Forelimb muscle (tissue), 1 donor: ENCODE measurements at regions not wholly inside any gene's neighbourhood (a gene's known extent, or its start where the extent isn't known, plus 50 kb on each side); places are given as distances from the start of the nearest gene placed in this dataset.

Experiments
- DNase-seq: peaks from one replicate; pipeline ENCODE4 v3.0.0-alpha.2; 2013; ENCODE audit warnings: low read depth

DNA sequence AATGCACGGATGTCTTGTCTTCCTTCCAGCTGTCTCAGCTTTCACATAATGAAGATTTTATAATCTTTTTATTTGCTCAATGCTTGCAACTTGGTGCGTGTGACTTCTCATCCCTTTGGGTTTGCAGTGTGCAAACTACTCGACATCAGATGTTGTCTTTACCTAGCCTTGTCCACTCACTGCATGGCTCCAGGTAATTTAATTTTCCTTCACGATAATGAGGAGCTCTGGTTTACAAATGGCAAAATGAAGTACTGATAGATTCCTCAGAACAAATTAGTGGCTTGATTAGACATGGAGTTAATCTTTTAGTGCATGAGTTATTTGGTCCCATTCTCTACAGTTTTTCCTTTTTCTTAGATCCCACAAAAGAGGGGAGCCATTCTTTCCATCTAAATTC is 603.0 kb downstream of the CCDC171 start:
- no peak for DNase-seq

DNA sequence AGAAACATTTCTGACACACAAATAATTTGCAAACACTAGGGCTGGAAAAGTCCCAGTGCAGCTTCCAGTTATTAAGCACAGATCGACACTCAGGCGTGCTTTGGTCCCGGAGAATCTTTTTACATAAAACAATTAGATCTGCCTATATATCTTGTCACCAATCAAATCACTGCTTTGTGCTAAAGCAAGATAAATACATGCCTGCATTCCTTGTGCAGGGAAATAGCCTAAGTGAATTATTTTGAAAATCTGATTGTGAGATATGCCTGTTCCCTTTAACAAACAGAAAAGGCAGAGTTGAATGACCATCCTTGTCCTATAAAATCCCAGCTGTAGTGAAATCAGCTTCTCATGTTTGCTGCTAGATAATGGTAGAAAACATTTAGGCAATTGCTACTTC is 604.4 kb downstream of the CCDC171 start:
- no peak for DNase-seq

DNA sequence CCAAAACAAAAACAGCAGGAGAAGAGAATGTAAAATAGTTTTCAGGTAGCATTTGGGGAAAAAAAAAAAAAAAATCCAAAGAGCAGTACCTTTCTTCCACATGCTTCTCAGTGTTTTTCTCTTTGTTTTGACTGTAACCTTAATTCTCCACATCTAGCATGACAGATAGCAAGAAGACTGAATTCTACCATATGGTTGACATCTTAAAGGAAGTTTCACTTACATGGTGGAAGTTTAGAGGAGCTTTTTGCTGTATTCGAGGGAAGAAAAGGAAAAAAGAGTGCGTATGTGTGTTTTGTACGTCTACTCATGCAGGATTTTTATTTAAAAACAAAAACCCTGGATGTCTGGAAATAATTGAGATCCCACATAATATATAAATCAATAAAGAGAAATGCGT is 604.8 kb downstream of the CCDC171 start:
- DNase-seq: no peak

DNA sequence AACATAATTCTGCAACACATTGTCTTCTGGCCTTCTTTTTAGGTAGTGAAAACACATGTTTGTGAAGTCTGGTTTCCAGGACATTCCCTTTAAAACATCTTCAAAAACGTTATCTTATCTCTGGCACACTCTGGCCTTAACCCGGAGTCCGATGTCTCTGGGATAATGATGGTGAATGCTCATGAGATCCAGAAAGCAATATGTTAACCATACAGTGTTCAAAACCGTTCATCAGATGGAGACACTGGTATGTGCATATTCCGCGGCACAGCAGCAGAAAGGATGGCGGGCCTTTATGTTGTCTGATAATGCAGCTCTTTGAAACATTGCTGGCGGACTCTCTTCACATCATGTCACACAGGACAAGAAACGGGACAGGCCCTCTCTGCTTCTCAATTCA is 605.2 kb downstream of the CCDC171 start:
- no peak for DNase-seq

DNA sequence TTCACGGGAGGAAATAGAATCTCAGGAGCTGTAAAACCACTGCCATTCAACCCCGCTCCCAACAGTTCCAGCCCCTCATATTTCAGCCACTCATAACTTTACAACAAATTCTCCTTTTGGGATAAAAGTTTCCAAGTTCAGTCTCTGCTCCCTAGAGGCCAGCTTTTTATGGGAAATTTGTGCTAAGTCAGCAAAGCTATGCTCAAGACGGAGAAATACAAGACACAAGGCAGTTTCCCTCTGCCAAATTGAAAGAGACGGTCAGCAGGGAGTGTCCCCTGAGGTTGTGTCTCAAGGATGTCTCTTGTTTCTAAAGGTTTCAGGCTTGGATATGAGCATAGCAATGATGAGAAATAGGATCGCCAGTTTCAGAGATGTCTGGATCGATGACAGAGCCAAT is 608.6 kb downstream of the CCDC171 start:
- DNase-seq: no peak

DNA sequence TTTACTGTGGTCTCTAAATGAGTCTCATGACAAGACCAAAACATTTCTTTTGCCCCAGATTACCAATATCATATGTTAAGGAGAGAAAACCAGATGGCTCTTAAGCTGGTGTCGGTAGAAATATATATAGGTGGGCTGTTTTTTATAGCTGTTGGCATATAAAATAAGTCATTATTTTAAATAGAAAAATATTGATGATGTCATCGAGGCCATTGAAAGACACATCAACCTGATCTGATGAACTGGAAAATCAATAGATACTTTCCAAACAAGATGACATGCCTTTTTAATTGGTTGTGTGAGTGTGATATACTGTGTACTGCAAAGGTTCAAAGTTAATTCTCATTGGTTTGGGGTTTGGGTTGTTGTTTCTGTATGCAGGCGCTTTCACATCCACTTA is 617.3 kb downstream of the CCDC171 start:
- no peak for DNase-seq

DNA sequence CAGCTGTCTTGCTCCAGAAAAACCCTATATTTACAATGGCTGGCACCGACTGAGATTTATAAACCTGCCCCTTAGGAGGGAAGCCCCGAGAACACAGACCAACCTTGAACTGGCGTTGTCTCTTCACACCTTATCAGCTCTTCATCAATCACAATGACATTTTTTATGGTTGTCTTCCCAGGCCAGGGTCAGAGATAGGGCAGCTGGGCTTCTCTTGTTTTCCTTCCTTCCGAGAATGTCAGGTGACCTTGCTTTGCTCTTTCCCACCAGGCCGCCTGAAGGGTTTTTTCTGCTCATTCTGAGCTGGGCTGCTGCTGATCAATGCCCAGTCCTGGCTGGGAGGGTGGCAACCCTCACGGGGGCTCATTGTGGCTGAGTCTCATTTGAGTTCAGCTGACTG is 619.1 kb downstream of the CCDC171 start:
- no peak for DNase-seq

DNA sequence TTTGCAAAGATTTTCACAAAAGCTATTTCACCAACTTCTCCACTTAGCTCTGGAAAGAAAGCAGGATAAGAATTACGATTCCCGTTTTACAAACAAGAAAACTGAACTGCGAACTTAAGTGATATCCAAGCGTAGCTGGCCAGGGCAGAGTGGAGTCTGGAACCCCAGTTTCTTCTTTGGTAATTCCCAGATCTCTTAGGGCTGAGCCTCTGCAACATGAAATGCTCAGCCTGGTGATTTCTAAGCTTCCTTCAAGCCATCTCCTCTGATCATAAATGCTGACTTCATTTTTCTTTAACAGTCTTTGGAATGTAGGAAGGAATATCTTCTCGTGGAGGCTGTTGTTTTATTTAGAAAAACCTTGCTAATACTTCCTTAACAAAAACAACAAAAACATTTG is 620.0 kb downstream of the CCDC171 start:
- DNase-seq: no peak

DNA sequence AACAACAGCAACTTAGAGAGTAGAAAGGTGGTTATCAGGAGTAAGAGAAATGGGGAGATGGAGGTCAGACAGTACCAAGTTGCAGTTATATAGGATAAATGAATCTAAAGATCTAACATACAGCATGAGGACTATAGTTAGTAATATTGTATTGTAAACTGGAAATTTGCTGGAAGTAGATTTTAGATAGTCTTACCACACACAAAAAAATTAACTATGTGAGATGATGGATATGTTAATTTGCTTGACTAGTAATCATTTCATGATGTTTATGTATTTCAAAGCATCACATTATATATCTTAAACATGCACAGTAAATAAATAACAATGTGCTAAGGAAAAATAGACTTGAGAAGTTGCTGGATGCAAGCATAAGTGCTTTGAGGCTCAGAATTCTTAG is 622.1 kb downstream of the CCDC171 start:
- no peak for DNase-seq

DNA sequence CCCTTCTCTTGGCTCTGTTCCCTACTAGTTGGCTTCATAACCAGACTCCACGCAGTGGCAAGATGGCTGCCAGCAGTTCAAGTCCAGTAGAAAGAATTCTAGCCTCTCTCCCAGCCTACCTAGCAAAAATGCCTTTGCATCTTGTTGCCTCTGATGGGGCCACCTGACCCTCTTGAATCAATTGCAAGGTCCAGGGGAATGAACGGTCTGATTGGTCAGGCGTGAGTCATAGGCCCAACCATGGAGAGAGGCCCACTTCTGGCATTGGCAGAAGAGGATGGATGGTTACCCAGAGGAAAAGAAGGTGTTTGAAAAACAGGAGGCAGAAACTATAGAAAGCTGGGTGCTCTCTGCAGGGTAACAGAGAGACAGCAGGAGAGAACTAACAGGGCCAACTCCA is 622.6 kb downstream of the CCDC171 start:
- no peak for DNase-seq

DNA sequence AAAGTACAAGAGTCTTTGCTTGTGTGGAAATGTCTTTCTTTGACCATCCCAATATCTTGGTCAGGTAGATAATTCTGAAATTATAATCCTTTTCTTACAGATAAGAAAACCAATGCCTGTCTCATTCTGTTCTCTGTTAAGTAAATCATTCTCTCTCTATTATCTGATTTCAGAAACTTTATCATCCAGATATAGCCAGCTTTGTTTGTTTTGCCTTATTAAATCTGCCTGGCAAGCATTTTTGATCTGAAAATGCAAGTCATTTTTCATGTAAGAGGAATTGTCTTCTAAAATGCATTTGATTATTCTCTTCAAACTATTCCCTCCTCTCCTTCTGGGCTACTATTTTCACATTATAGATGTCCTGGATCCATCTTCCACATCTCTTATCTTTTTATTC is 625.5 kb downstream of the CCDC171 start:
- no peak for DNase-seq

DNA sequence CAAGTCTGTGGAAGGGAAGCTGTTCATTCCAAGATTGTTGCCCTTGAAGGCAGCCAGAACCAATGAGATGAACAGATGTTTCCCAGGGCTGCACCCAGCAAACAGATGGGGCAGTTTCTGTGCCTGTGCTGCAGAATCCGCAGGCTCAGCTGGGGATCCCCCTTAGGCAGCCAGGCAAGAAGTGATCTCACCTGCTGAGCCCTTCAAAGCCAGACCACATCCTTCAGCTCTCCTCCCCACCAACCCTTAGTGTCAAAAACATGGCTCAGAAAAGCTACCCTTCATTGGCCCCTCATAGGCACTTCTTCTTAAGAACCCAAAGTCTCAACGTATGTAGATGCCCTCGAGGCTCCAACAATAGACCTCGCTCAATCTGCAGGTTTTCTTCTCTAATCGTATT is 626.7 kb downstream of the CCDC171 start:
- no peak for DNase-seq

DNA sequence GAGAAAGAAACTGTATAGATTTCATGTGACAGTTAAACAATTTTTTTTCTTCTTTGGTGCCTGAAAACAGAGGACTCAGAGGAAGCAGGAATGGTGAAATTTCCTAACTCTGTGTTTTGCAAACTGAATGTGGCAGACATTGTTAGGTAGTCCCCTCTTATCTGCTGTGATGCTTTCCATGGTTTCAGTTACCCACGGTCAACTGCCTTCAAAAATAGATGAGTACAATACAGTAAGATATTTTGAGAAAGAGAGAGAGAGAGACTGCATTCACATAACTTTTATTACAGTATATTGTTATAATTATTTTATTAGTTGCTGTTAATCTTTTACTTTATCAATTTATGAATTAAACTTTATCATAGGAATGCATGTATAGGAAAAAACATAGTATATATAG is 627.2 kb downstream of the CCDC171 start:
- no peak for DNase-seq

DNA sequence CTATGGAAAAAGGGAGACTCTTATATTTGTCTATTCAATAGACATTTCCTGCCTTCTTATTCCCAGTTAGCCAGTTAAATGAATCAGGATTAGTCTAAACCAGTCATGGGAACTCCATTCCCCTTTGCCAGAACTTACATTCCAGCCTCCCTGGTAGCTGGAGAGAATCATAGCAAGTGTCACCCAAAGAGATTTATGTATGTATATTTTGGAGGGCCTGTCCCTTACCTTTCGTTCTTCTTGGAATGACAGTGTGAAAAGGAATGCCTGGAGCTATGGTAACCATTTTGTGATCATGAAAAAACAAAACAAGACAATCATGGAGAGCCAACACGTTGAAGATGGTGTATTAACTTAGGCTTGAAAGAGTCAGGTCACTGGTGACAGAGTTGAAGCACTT is 627.7 kb downstream of the CCDC171 start:
- no peak for DNase-seq

DNA sequence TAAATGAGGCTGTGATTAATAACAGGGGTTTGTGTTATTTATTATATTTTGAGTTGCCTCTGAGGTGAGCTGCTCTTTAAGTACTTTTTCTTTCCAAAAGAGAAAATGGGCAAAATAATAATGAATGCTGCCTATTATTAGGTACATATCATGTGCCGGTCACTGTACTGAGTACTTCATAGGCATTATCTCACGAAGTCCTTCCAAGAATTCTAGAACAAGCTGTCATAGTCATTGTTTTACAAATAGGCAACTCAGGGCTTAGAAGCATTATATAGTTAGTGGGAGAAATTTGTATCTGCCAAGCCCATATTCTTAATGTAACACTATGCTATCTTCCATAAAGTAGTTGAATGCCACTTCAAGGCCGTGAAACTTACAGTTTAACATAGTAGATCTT is 628.7 kb downstream of the CCDC171 start:
- DNase-seq: no peak

DNA sequence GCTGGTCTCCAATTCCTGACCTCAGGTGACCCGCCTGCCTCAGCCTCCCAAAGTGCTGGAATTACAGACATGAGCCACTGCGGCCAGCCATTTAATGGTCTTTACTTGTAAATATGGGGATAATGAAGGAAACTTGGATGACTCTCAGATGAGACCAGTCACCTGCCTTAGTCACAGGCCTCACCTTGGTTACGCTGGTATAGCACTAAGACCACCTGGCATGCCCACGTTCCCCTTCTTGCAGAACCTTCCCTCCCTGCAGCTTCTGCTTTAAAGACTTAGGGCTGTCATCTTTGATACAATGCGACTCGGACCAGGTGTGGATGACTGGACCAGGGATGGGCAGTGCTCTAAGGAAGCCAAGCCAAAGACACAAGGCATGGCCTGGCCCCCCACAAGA is 629.9 kb downstream of the CCDC171 start:
- DNase-seq: no peak

DNA sequence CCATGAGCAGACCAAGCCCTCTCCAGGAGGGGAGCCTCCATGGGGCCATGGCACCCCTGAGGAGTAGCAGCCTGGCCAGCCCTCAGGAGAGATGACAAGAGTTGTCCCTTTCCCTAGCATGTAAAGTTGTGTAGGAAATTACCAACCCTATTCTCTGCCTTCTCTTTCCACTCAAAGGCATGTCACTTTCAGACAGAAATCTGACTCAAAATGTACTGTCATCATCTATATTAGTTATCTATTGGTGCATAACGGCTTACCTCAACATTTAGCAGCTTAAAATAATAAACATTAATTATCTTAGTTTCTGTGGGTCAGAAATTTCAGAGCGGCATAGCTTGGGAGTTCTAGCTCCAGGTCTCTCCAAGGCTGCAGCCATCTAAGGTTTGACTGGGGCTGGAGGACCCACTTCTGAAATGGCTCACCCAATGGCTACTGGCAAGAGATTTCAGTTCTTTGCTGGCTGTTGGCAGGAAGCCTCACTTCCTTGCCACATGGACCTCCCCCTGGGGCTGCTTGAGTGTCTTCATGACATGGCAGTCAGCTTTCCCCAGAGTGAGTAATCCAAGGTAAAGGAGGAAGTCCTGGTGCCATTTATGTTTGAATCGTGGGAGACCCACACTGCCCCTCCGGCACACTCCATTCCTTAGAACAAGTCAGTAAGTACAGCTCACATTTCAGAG is 632.3 kb downstream of the CCDC171 start:
- no peak for DNase-seq

DNA sequence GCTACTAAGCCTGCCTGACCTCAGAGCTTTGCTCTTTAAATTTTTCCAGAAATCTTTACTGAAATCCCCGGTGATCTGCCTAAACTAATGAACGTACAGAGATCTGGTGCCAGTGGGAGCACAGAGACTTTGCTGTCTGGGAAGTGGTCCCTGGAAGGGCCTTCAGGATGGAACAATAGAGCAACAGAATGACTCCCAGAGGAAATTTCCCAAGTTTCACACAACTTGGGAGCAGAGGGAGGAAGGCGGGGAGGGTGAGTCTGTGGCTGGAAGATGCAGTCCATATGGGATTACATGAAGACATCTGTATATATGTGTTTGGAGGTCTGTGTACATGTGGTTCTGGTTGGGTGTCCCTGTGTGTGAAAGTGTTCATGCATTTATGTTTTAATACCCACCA is 638.3 kb downstream of the CCDC171 start:
- no peak for DNase-seq

DNA sequence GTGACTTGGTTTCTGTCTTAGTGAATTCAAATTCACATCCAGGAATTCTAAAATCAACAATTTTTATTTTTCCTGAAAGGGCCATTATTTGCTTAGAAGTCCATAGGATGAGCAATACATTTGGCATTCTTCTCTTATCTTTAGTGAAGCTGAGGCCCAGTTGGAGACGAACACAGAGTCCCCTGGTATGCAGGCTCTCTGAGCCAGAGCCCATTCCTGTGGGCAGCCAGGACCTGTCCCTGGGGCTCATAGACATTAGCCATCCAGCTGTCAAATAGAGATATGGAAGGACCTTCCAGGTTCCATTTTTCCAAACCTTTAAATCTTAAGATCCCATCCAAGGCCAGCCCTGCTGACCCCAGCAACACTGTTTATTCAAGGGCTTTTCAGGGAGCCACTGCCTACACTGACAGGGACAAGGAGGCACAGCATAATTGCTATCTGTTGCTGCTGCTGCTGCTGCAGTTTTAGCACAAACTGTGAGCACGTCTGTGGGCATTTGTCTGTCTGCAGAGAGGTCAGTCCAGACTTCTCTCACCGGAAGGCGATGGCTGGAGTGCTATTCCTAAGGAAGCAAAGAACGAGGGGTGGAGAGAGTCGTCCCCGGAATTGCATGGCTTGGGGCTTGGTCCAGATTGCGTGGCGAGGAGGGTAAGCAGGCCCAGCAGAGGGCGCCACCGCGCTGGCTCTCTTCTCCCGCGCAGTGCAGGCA is 639.0 kb downstream of the CCDC171 start:
- no peak for DNase-seq

DNA sequence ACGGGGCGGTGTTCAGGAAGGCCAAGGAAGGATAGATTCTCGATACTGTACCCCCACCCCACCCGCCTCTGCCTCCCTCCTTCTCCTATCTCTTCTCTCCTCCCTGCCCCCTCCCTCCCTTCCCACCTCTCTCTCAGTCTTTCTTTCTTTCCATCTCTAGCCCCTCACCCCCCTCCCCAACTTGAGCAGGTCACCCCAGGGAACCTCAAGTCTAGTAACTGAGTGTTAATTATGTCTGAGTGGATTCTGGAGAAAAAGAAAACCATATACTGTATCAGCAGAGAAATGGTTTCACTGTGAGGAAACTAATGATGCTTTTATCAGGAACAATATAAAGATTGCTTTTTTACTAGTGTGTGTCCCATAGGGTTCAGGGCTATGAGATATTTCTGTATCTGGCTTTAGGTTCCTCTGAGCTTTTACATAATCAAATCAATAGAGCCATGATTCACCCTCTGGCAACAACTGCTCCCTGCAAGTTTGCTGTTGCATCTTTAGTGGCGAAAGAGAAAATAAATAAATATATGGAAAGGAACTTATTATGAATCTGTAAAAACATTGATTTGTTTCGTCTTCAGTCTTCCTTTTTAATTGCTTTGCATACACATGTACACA is 639.7 kb downstream of the CCDC171 start:
- no peak for DNase-seq

DNA sequence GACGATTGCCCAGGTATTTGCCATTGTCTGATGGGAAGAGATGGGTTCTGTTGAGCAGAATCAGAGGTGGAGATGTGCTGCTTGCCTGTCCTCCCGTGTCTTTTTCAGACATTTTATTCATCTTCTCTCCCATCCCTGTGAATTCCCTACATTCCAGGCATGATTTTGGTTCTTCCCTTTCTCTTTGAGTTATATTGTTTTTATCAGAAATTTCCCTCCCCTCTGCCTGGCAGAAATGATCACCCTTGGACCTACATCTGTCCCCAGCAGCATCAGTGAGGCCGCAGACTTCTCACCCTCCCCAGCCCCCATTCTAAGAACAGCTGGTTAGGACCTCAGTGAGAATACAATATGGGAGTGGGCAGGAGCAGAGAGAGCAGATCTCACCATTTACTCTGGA is 640.2 kb downstream of the CCDC171 start:
- DNase-seq: no peak

DNA sequence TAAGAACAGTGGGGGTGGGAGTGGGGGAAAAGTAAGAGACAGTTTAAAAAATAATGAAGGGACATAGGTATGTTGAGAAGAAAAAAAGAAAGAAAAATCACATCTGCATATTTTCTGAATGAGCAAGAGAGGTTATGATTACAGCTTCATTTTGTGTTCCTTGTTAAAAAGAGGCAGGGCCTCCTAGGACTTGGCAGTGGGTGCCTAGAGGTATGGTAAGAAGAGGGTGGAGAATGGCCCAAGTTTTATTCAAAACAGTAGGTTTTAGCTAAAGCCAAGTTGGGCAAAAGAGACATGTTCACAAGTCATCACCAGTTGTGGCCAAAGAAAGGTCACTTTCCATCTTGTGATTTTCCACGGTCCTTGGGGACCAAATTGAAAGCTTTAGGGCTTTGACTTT is 643.4 kb downstream of the CCDC171 start:
- no peak for DNase-seq

DNA sequence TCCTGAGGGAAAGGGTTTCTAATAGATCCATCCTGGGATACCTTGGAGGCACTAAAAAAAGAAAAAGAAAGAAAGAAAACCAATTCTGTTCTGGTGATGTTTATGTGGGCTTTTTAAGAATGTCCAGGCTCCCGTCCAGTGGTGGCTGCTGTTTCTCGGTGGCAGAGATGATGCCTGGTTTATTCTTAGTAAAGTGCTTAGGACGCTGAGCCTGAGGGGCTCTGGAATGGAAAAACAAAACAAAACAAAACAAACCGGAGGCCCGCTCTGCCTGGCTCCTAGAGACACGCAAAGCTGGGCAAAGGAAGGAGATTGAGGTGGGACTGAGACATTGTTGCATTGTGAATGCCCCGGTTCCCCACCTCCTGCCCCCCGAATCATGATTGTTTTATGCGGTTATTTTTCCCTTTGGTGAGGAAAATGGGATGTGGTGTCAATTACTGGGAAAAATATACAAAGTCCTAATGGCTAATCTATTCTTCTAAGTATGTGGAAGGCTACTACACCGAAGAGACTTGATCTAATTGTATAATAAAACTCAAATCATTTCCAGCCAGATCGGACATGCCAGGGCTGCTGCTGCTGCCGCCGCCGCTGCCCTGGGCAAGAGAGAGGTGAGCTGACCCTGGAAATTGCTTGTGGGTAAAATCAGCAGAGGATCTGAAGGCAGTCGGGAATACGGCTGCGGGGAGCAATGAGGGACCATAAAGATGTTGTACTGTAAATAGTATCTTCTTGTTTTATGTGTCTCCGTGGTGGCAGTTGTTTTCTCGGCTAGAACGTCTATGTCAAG is 644.9 kb downstream of the CCDC171 start:
- DNase-seq: no peak
